ENCODE measurements at regions not wholly inside any gene's neighbourhood (a gene's known extent, or its start where the extent isn't known, plus 50 kb on each side); places are given as distances from the start of the nearest gene placed in this dataset.

GRCh38 chr4:63728480-63729177, 680.6 kb downstream of the TECRL start:
- TF ChIP-seq CTCF (IDR thresholded peaks at IDR 0.05): no peak
- TF ChIP-seq POLR2AphosphoS5 (IDR thresholded peaks at IDR 0.05): no peak
- no peak for TF ChIP-seq POLR2A (IDR thresholded peaks at IDR 0.05)
- intact Hi-C loops (cut with DNase I; ENCODE audit: low total_unique reads): no loop called here
- DNase-seq (ENCODE audit: low spot score in 2 of 2): no peak
- no peaks in the 10 kb centered on the region for H3K9me3 ChIP-seq
- H3K36me3 ChIP-seq: no peaks in the 10 kb centered on the region
- no peaks in the 10 kb centered on the region for H3K4me1 ChIP-seq
- H3K27me3 ChIP-seq: no peaks in the 10 kb centered on the region
- no peak overlapping the region for H3K27ac ChIP-seq
- H3K4me3 ChIP-seq: no peak overlapping the region

GRCh38 chr4:63717384-63717783, 691.9 kb downstream of the TECRL start:
- Histone ChIP-seq H3K9me3 (no peaks in the 10 kb centered on the region), H3K4me3 (no peak overlapping the region), H3K27ac (no peak overlapping the region), H3K36me3 (no peaks in the 10 kb centered on the region), H3K4me1 (no peaks in the 10 kb centered on the region), H3K27me3 (no peaks in the 10 kb centered on the region)
- no peak for TF ChIP-seq POLR2A (IDR thresholded peaks at IDR 0.05)
- TF ChIP-seq CTCF (IDR thresholded peaks at IDR 0.05): no peak
- no peak for TF ChIP-seq POLR2AphosphoS5 (IDR thresholded peaks at IDR 0.05)
- intact Hi-C loops (cut with DNase I; ENCODE audit: low total_unique reads): no loop called here
- DNase-seq (ENCODE audit: low spot score in 2 of 2): no peak

GRCh38 chr4:63708661-63709060, 700.6 kb downstream of the TECRL start:
- no peak for TF ChIP-seq POLR2AphosphoS5 (IDR thresholded peaks at IDR 0.05)
- TF ChIP-seq CTCF (IDR thresholded peaks at IDR 0.05): no peak
- no peak for TF ChIP-seq POLR2A (IDR thresholded peaks at IDR 0.05)

GRCh38 chr4:63700569-63700968, 708.7 kb downstream of the TECRL start:
- no peak for DNase-seq (ENCODE audit: low spot score in 2 of 2)
- no peak for TF ChIP-seq CTCF (IDR thresholded peaks at IDR 0.05)
- H3K27me3 ChIP-seq: no peaks in the 10 kb centered on the region
- intact Hi-C loops (cut with DNase I; ENCODE audit: low total_unique reads): loop anchor here (5.0 kb wide), 1 partner anchor 212 kb away; no protein-coding TSS in a partner anchor
- no peaks in the 10 kb centered on the region for H3K9me3 ChIP-seq
- H3K4me1 ChIP-seq: no peaks in the 10 kb centered on the region
- H3K4me3 ChIP-seq: no peak overlapping the region
- no peaks in the 10 kb centered on the region for H3K36me3 ChIP-seq
- H3K27ac ChIP-seq: no peak overlapping the region

More at GRCh38 chr4:63708661-63709060, 700.6 kb downstream of the TECRL start:
- Histone ChIP-seq H3K4me3 (no peak overlapping the region), H3K4me1 (no peaks in the 10 kb centered on the region), H3K9me3 (no peaks in the 10 kb centered on the region), H3K27ac (no peak overlapping the region), H3K27me3 (no peaks in the 10 kb centered on the region), H3K36me3 (no peaks in the 10 kb centered on the region)
- intact Hi-C loops (cut with DNase I; ENCODE audit: low total_unique reads): no loop called here
- DNase-seq (ENCODE audit: low spot score in 2 of 2): no peak

- TF ChIP-seq POLR2A (IDR thresholded peaks at IDR 0.05) (no peak), POLR2AphosphoS5 (IDR thresholded peaks at IDR 0.05) (no peak), CTCF (IDR thresholded peaks at IDR 0.05) (no peak)
- intact Hi-C loops (cut with DNase I; ENCODE audit: low total_unique reads): no loop called here
- Histone ChIP-seq H3K4me1 (no peaks in the 10 kb centered on the region), H3K9me3 (peaks cover 0 to 6% of the 10 kb centered on the region in 2 donors), H3K27ac (no peak overlapping the region), H3K4me3 (no peak overlapping the region), H3K36me3 (no peaks in the 10 kb centered on the region), H3K27me3 (no peaks in the 10 kb centered on the region)
- no peak for DNase-seq (ENCODE audit: low spot score in 2 of 2)
Observed at GRCh38 chr4:63693321-63693720, 715.9 kb downstream of the TECRL start.
